ENCODE measurements at regions not wholly inside any gene's neighbourhood (a gene's known extent, or its start where the extent isn't known, plus 50 kb on each side); places are given as distances from the start of the nearest gene placed in this dataset.

DNA sequence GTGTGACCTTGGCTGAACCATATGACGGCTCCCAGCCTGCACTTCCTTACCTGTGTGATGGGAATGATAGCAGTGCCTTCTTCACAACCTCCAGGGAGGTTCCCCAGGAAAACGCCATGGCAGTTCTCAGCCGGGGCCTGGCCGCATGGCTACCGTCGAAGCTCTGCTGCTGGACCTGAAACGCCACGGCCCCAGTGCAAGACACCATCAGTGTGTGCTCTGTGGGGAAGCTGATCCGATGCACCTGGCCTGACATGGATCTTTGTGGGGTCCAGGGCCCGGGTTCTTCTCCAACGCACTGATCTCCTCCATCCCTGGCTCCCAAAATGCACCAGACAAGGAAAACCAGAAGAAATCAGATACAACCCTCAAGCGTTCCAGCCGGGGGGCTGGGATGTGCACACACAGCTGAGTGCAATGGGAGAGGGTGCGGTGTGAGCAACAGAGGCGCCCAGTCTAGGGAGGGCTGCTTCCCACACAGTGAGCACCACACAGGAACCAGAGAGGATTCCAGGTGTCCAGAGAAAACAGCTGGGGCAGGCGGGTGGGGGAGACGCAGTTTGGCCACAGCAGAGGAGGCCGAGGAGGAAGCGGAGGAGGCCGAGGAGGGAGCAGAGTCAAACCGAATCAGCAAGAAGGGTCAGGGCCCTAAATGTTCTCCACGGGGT, 54.3 kb upstream of the ZNF469 start:
- Histone ChIP-seq H3K4me2 (ENCODE audit: insufficient read depth, low read length, poor library complexity, severe bottlenecking) (no peak overlapping the region), H2BK5ac (ENCODE audit: low read length) (no peak overlapping the region), H2AK5ac (ENCODE audit: low read depth, low read length) (no peak overlapping the region), H3K36me3 (replicated peaks in 1 of 2; ENCODE audit: control insufficient read depth in 2 of 2, insufficient read depth in 2 of 2, low read length in 2 of 2) (no peaks in the 10 kb centered on the region), H2BK15ac (ENCODE audit: low read length) (no peak overlapping the region), H2BK12ac (ENCODE audit: low read length) (no peak overlapping the region), H3K79me1 (ENCODE audit: low read depth, low read length) (no peaks in the 10 kb centered on the region), H3K9me3 (replicated peaks in 1 of 2; ENCODE audit: control insufficient read depth in 2 of 2, insufficient read depth in 1 of 2, low read depth in 1 of 2, low read length in 2 of 2) (peaks cover 0 to 7% of the 10 kb centered on the region in 2 donors), H4K91ac (ENCODE audit: low read depth, low read length, poor library complexity) (no peak overlapping the region), H2BK120ac (ENCODE audit: low read depth, low read length) (no peak overlapping the region), H3K4me1 (ENCODE audit: control insufficient read depth in 2 of 2, insufficient read depth in 1 of 2, low read depth in 1 of 2, low read length in 2 of 2) (no peaks in the 10 kb centered on the region), H3K9ac (ENCODE audit: low read depth, low read length, poor library complexity) (peak overlapping the region; percentile 53), H3K27me3 (ENCODE audit: control insufficient read depth in 3 of 3, insufficient read depth in 3 of 3, low read depth in 1 of 3, low read length in 3 of 3) (peaks cover 0 to 6% (median 1%) of the 10 kb centered on the region in 3 experiments), H3K4ac (ENCODE audit: low read length) (no peak overlapping the region), H4K8ac (ENCODE audit: low read depth, low read length) (no peak overlapping the region), H3K4me3 (ENCODE audit: low read length in 2 of 2) (no peak overlapping the region), H3K27ac (replicated peaks; ENCODE audit: low read length) (no peak overlapping the region), H2AFZ (ENCODE audit: low read length) (no peak overlapping the region), H3K18ac (ENCODE audit: low read length) (no peak overlapping the region), H3K23ac (ENCODE audit: low read depth, low read length, poor library complexity) (no peak overlapping the region), H3K14ac (ENCODE audit: low read length) (no peak overlapping the region)
- no CpG with 5 or more reads among the region's 22 CpGs for WGBS, 2 donors (ENCODE audit: extremely low coverage in 2 of 2, insufficient read length in 2 of 2, insufficient replicate concordance in 1 of 2)
- DNase-seq (ENCODE audit: low spot score) = no peak

DNA sequence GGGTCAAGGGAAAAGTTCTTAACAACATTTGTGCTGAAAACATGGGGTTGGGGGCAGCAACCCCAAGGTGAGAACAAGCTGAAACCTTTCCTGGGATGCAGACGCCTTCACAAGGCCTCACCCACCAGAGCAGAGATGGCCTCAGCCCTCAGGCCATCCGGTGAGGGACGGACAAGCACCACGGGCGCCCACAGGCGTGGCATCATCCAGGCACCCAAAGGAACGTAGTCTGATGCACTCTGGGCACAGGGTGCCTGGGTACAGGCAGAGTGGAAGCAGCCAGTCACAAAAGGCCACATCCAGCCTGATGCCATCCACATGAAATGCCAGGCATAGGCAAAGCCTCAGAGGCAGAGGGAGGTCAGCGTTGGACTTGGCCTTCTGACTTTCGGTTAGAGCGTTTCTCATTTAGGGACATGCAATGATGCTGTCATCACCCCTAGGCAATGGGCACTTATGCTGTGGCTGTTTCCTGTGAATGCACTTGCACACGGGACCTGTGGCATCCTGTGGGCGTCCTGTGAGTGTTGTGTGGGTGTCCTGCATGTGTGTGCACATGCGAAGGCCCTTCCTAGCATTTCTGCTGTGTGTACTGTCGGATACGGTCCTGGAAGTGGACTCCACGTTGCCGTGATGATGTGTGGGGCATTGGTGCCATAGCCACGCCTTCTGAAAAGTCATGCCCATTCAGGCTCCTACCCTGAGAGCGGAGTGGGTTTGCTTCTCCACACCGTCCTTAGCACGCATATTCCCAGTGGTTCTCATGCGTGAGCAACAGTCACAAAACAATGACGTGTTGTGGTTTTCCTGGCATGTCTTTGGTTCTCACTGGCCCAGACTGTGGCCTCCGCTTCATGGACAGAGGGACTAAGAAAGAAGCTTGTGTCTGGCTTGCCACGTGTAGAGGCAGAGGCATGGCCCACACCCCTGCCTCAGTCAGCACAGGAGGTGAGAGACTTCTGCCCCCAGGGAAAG, 52.7 kb upstream of the ZNF469 start:
- Histone ChIP-seq H4K8ac (ENCODE audit: low read depth, low read length) (no peak overlapping the region), H3K36me3 (replicated peaks in 1 of 2; ENCODE audit: control insufficient read depth in 2 of 2, insufficient read depth in 2 of 2, low read length in 2 of 2) (no peaks in the 10 kb centered on the region), H3K9ac (ENCODE audit: low read depth, low read length, poor library complexity) (no peak overlapping the region), H3K14ac (ENCODE audit: low read length) (peak overlapping the region; percentile 75), H2BK12ac (ENCODE audit: low read length) (no peak overlapping the region), H4K91ac (ENCODE audit: low read depth, low read length, poor library complexity) (no peak overlapping the region), H3K27me3 (ENCODE audit: control insufficient read depth in 3 of 3, insufficient read depth in 3 of 3, low read depth in 1 of 3, low read length in 3 of 3) (peaks cover 0 to 6% (median 1%) of the 10 kb centered on the region in 3 experiments), H2AFZ (ENCODE audit: low read length) (no peak overlapping the region), H3K4me1 (ENCODE audit: control insufficient read depth in 2 of 2, insufficient read depth in 1 of 2, low read depth in 1 of 2, low read length in 2 of 2) (peaks cover 0 to 2% of the 10 kb centered on the region in 2 donors), H3K18ac (ENCODE audit: low read length) (no peak overlapping the region), H3K4me3 (ENCODE audit: low read length in 2 of 2) (no peak overlapping the region), H2BK120ac (ENCODE audit: low read depth, low read length) (peak overlapping the region; percentile 16), H3K79me1 (ENCODE audit: low read depth, low read length) (no peaks in the 10 kb centered on the region), H3K9me3 (replicated peaks in 1 of 2; ENCODE audit: control insufficient read depth in 2 of 2, insufficient read depth in 1 of 2, low read depth in 1 of 2, low read length in 2 of 2) (peaks cover 0 to 9% of the 10 kb centered on the region in 2 donors), H3K4ac (ENCODE audit: low read length) (no peak overlapping the region), H3K4me2 (ENCODE audit: insufficient read depth, low read length, poor library complexity, severe bottlenecking) (no peak overlapping the region), H2AK5ac (ENCODE audit: low read depth, low read length) (no peak overlapping the region), H2BK15ac (ENCODE audit: low read length) (peak overlapping the region; percentile 47), H3K23ac (ENCODE audit: low read depth, low read length, poor library complexity) (peak overlapping the region; percentile 82), H3K27ac (replicated peaks; ENCODE audit: low read length) (no peak overlapping the region), H2BK5ac (ENCODE audit: low read length) (peak overlapping the region; percentile 42)
- WGBS, 2 donors (ENCODE audit: extremely low coverage in 2 of 2, insufficient read length in 2 of 2, insufficient replicate concordance in 1 of 2) = no CpG with 5 or more reads among the region's 25 CpGs
- DNase-seq (ENCODE audit: low spot score) = no peak

DNA sequence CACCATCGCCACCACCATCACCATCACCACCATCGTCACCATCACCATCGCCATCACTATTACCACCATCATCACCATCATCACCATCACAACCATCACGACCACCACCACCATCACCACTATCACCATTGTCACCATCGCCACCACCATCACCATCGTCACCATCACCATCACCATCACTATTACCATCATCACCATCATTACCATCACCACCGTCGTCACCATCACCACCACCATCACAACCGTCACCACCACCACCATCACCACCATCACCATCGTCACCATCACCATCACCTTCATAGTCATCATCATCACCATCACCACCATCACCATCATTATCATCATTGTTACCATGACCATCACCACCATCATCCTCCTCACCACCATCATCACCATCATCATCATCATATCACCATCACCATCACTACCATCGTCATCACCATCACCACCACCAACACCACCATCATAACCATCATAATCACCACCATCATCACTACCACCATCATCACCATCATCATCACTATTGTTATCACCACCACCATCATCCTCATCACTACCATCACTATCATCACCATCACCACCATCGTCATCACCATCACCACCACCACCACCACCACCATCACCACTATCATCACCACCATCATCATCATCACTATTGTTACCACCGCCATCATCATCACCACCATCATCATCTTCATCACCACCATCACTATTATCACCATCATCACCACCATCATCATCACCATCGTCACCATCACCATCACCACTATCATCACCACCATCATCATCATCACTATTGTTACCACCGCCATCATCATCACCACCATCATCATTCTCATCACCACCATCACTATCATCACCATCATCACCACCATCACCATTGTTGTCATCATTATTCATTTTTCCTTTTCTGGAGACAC, 51.5 kb upstream of the ZNF469 start:
- Histone ChIP-seq H2AK5ac (ENCODE audit: low read depth, low read length) (peak overlapping the region; percentile 86), H3K36me3 (replicated peaks in 1 of 2; ENCODE audit: control insufficient read depth in 2 of 2, insufficient read depth in 2 of 2, low read length in 2 of 2) (no peaks in the 10 kb centered on the region), H3K4me1 (ENCODE audit: control insufficient read depth in 2 of 2, insufficient read depth in 1 of 2, low read depth in 1 of 2, low read length in 2 of 2) (peaks cover 0 to 2% of the 10 kb centered on the region in 2 donors), H2BK120ac (ENCODE audit: low read depth, low read length) (peak overlapping the region; percentile 16), H3K79me1 (ENCODE audit: low read depth, low read length) (no peaks in the 10 kb centered on the region), H3K18ac (ENCODE audit: low read length) (no peak overlapping the region), H2BK12ac (ENCODE audit: low read length) (no peak overlapping the region), H4K8ac (ENCODE audit: low read depth, low read length) (peak overlapping the region; percentile 52), H3K4ac (ENCODE audit: low read length) (no peak overlapping the region), H3K14ac (ENCODE audit: low read length) (peak overlapping the region; percentile 75), H4K91ac (ENCODE audit: low read depth, low read length, poor library complexity) (no peak overlapping the region), H3K9ac (ENCODE audit: low read depth, low read length, poor library complexity) (peak overlapping the region; percentile 50), H2AFZ (ENCODE audit: low read length) (no peak overlapping the region), H3K9me3 (replicated peaks in 1 of 2; ENCODE audit: control insufficient read depth in 2 of 2, insufficient read depth in 1 of 2, low read depth in 1 of 2, low read length in 2 of 2) (peaks cover 0 to 9% of the 10 kb centered on the region in 2 donors), H3K23ac (ENCODE audit: low read depth, low read length, poor library complexity) (peak overlapping the region; percentile 82), H2BK15ac (ENCODE audit: low read length) (no peak overlapping the region), H3K27me3 (ENCODE audit: control insufficient read depth in 3 of 3, insufficient read depth in 3 of 3, low read depth in 1 of 3, low read length in 3 of 3) (peaks cover 0 to 6% (median 1%) of the 10 kb centered on the region in 3 experiments), H2BK5ac (ENCODE audit: low read length) (no peak overlapping the region), H3K4me2 (ENCODE audit: insufficient read depth, low read length, poor library complexity, severe bottlenecking) (no peak overlapping the region), H3K27ac (replicated peaks; ENCODE audit: low read length) (no peak overlapping the region), H3K4me3 (ENCODE audit: low read length in 2 of 2) (peak overlapping the region in 1 of 2 donors; percentile 12)
- WGBS, 2 donors (ENCODE audit: extremely low coverage in 2 of 2, insufficient read length in 2 of 2, insufficient replicate concordance in 1 of 2) = 95 to 100% methylated on average over 2 of the region's 15 CpGs
- no peak for DNase-seq (ENCODE audit: low spot score)

Data from neuronal stem cell (in vitro differentiated cells).